C4-2B (cell line): ENCODE measurements at regions not wholly inside any gene's neighbourhood (a gene's known extent, or its start where the extent isn't known, plus 50 kb on each side); places are given as distances from the start of the nearest gene placed in this dataset.

ENCODE experiments used
- ZFX ChIP-seq: fragments of 450-650 bp; IDR thresholded peaks from 2 replicates; pipeline ENCODE4 v1.6.1; 2017
- TF ChIP-seq, protein P1 (sequence below): fragments of 450-650 bp; conservative IDR thresholded peaks from 2 replicates; pipeline ENCODE4 v1.5.1; 2017; ENCODE audit warnings: mild to moderate bottlenecking

DNA sequence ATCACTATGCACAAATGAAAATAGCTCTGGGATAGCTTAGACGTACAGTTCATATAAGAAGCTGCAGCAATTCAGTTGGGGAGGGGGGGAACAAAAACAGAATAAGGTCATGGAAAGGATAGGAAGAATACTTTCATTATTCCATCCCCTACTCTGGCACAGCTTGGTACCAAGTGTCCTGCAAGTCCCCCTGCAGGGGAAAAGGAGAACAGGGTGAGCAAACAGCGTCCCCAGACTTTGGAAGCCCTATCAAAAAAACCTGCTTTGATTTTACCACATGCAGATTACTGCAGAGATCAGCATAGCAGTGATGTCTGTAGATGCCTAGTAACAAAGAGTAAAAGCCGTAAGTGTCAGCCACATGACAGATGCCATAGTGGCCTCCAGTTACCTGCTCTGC lies 209.4 kb upstream of the NEIL3 start:
- TF ChIP-seq, protein P1, sequence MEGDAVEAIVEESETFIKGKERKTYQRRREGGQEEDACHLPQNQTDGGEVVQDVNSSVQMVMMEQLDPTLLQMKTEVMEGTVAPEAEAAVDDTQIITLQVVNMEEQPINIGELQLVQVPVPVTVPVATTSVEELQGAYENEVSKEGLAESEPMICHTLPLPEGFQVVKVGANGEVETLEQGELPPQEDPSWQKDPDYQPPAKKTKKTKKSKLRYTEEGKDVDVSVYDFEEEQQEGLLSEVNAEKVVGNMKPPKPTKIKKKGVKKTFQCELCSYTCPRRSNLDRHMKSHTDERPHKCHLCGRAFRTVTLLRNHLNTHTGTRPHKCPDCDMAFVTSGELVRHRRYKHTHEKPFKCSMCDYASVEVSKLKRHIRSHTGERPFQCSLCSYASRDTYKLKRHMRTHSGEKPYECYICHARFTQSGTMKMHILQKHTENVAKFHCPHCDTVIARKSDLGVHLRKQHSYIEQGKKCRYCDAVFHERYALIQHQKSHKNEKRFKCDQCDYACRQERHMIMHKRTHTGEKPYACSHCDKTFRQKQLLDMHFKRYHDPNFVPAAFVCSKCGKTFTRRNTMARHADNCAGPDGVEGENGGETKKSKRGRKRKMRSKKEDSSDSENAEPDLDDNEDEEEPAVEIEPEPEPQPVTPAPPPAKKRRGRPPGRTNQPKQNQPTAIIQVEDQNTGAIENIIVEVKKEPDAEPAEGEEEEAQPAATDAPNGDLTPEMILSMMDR, result no peak; the same call in 1 of the 2 replicates
- no peak for TF ChIP-seq ZFX
